Pons (tissue), 1 donor: ENCODE measurements at regions not wholly inside any gene's neighbourhood (a gene's known extent, or its start where the extent isn't known, plus 50 kb on each side); places are given as distances from the start of the nearest gene placed in this dataset.
A peak's percentile ranks its signal among the peaks of the same experiment; 100 is the strongest.

ENCODE experiments used
- DNase-seq: peaks from one replicate; pipeline ENCODE4 v3.0.0-alpha.2; 2016; ENCODE audit warnings: low spot score

DNA sequence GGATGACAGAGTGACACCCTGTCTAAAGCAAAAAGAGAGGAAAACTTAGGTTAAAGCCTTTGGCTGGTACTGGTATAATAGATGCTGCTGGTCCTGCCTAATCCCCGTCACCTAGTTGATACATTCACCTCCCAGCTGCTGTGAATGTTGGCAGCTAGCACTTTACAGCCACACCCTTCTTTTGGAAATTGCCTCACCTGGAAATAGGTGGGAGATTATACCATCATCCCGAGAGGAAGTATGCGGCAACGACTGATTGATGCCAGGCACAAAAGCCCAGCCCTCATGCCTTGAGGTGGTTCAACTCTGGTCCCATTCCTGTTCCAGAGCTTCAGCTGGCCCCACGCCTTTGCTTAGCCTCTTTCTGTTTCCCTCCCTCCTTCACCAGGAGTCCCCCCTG lies 53.2 kb upstream of the SIAH1 start:
- no peak for DNase-seq

GRCh38 chr16:48435906-48436305 lies 50.7 kb upstream of the SIAH1 start:
- peak; percentile 31 for DNase-seq

DNA sequence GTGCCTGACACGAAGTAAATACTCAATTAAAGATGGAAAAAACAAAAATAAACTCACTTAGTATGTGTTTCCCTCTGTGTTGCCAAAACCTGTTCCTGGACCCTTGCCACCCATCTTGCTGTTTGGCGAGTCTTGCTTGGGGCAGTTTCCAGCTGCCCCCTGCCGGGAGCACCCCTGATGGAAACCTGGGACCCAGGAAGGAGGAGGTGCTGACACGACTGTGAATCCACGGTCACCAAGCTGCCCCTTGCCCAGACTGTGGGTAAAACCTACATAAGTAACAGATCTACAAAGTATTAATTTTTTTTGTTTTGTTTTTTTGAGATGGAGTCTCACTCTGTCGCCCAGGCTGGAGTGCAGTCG lies 50.1 kb upstream of the SIAH1 start:
- DNase-seq, result no peak
